BJ (cell line): ENCODE measurements at regions not wholly inside any gene's neighbourhood (a gene's known extent, or its start where the extent isn't known, plus 50 kb on each side); places are given as distances from the start of the nearest gene placed in this dataset.

ENCODE experiments used
- CTCF ChIA-PET: fragments of 350-600 bp; formaldehyde crosslinking; extraction: SDS; loops from one replicate; lab custom pipeline; 2021; ENCODE audit warnings: antibody characterized with exemption, inconsistent platforms; lab: Yijun Ruan, JAX
- POLR2A ChIA-PET: fragments of 300-600 bp; sonication (Branson Sonifier 250); formaldehyde crosslinking; extraction: SDS; loops from one replicate; lab custom pipeline; 2021; ENCODE audit warnings: antibody characterized with exemption; lab: Charles Lee
- DNase-seq: peaks from one replicate; pipeline ENCODE4 v3.0.0-alpha.2; 2011; ENCODE audit warnings: low read depth
- H3K27me3 ChIP-seq: 2 replicates; pipeline ENCODE4 v1.6.0; 2011; ENCODE audit warnings: low read length; ENCODE audit not compliant: control insufficient read depth, insufficient read depth
- H3K36me3 ChIP-seq: 2 replicates; pipeline ENCODE4 v1.5.1; 2011; ENCODE audit warnings: low read length; ENCODE audit not compliant: control insufficient read depth, insufficient read depth
- H3K4me3 ChIP-seq: 2 replicates; pipeline ENCODE4 v1.5.1; 2011; ENCODE audit warnings: low read depth, mild to moderate bottlenecking, control low read depth, low read length
- CTCF ChIP-seq: IDR thresholded peaks from 2 replicates; pipeline ENCODE4 v1.5.1; 2011; ENCODE audit warnings: low read depth, mild to moderate bottlenecking, control low read depth, inconsistent platforms, low read length, moderate library complexity; ENCODE audit not compliant: insufficient read depth

GRCh38 chr17:57195785-57196460 is 60.4 kb upstream of the MSI2 start:
- ChIA-PET POLR2A (no interaction called here), CTCF (no interaction called here)
- Histone ChIP-seq H3K4me3 (no peak overlapping the region), H3K27me3 (0 out of 2 replicates have a peak, but pooled peaks cover 1% of the 10 kb centered on the region), H3K36me3 (no peaks in the 10 kb centered on the region)
- no peak for TF ChIP-seq CTCF
- no peak for DNase-seq

- Histone ChIP-seq H3K4me3 (no peak overlapping the region), H3K36me3 (no peaks in the 10 kb centered on the region), H3K27me3 (no peaks in the 10 kb centered on the region)
- no peak for DNase-seq
- ChIA-PET POLR2A (no interaction called here), CTCF (no interaction called here)
- no peak for TF ChIP-seq CTCF
Measured at GRCh38 chr17:57197466-57198071, 58.8 kb upstream of the MSI2 start.

- ChIA-PET CTCF (no interaction called here), POLR2A (no interaction called here)
- no peak overlapping the region for H3K4me3 ChIP-seq
- peaks cover 3% of the 10 kb centered on the region; the same call in 1 of the 2 replicates for H3K27me3 ChIP-seq
- DNase-seq, result no peak
- H3K36me3 ChIP-seq, result no peaks in the 10 kb centered on the region
- TF ChIP-seq CTCF, result no peak
Measured at GRCh38 chr17:57201481-57201880, 54.8 kb upstream of the MSI2 start.

- CTCF ChIA-PET, result no interaction called here
- POLR2A ChIA-PET, result interaction anchor here (0.7 kb wide), 1 partner anchor 504 kb away, joined by 9 read pairs; no protein-coding TSS in a partner anchor
Measured at GRCh38 chr17:57203040-57203439, 53.3 kb upstream of the MSI2 start.

More at GRCh38 chr17:57203040-57203439, 53.3 kb upstream of the MSI2 start:
- TF ChIP-seq CTCF, result no peak
- DNase-seq, result no peak
- H3K36me3 ChIP-seq, result no peaks in the 10 kb centered on the region
- peaks cover 3% of the 10 kb centered on the region; the same call in 1 of the 2 replicates for H3K27me3 ChIP-seq
- H3K4me3 ChIP-seq, result no peak overlapping the region
